ENCODE measurements at regions not wholly inside any gene's neighbourhood (a gene's known extent, or its start where the extent isn't known, plus 50 kb on each side); places are given as distances from the start of the nearest gene placed in this dataset.

GRCh38 chr16:50967827-50968612 is 183.1 kb downstream of the SALL1 start:
- Histone ChIP-seq H3K36me3 (ENCODE audit: control insufficient read depth in 2 of 4, insufficient read depth in 4 of 4, low read length in 3 of 4) (no peaks in the 10 kb centered on the region), H3K27me3 (replicated peaks in 1 of 4; ENCODE audit: control insufficient read depth in 3 of 4, extremely low read depth in 1 of 4, insufficient read depth in 3 of 4, low read length in 3 of 4) (no peaks in the 10 kb centered on the region), H3K79me2 (ENCODE audit: control insufficient read depth in 1 of 2, insufficient read depth in 2 of 2, low read length in 2 of 2) (no peaks in the 10 kb centered on the region), H4K91ac (replicated peaks; ENCODE audit: insufficient read length, low read length) (no peak overlapping the region), H3K4me2 (ENCODE audit: insufficient read depth in 1 of 2, low read depth in 2 of 2, low read length in 2 of 2) (no peak overlapping the region), H3K18ac (ENCODE audit: extremely low read depth, low read length) (no peak overlapping the region), H4K5ac (ENCODE audit: insufficient read length, low read depth, low read length) (no peak overlapping the region), H3K23me2 (ENCODE audit: low read depth, low read length) (peaks cover 3% of the 10 kb centered on the region; the same call in 1 of the 2 replicates), H3K27ac (ENCODE audit: low read depth, low read length) (no peak overlapping the region), H2BK20ac (ENCODE audit: low read length) (no peak overlapping the region), H3K4me1 (replicated peaks in 1 of 4; ENCODE audit: control insufficient read depth in 3 of 4, insufficient read depth in 4 of 4, low read length in 3 of 4) (no peaks in the 10 kb centered on the region), H2AFZ (ENCODE audit: low read length) (no peak overlapping the region), H3K4me3 (ENCODE audit: extremely low read depth in 1 of 4, insufficient read depth in 2 of 4, low read depth in 3 of 4, low read length in 4 of 4) (no peak overlapping the region), H3K23ac (ENCODE audit: insufficient read length) (no peak overlapping the region), H2BK5ac (ENCODE audit: low read depth, low read length) (no peak overlapping the region), H2BK12ac (ENCODE audit: low read depth, low read length) (no peak overlapping the region), H4K20me1 (replicated peaks in 1 of 2; ENCODE audit: control insufficient read depth in 1 of 2, insufficient read depth in 2 of 2, low read length in 2 of 2) (no peaks in the 10 kb centered on the region), H3K79me1 (ENCODE audit: low read depth, low read length) (no peaks in the 10 kb centered on the region), H3K56ac (replicated peaks; ENCODE audit: insufficient read length, low read depth, low read length) (no peak overlapping the region), H3K4ac (replicated peaks; ENCODE audit: insufficient read length, low read depth, low read length) (no peak overlapping the region), H3K9ac (replicated peaks in 1 of 4; ENCODE audit: extremely low read depth in 1 of 4, low read depth in 3 of 4, low read length in 3 of 4) (no peak overlapping the region), H2BK120ac (replicated peaks; ENCODE audit: low read depth, low read length) (no peak overlapping the region), H3K14ac (ENCODE audit: insufficient read length) (no peak overlapping the region), H2BK15ac (ENCODE audit: low read length) (no peak overlapping the region), H2AK5ac (ENCODE audit: low read depth, low read length) (no peak overlapping the region), H4K8ac (ENCODE audit: extremely low read depth, insufficient read depth, low read length) (no peak overlapping the region), H3K9me3 (ENCODE audit: insufficient read depth in 2 of 2, low read depth in 1 of 2, low read length in 1 of 2) (0 out of 4 replicates have a peak, but pooled peaks cover 0 to 4% of the 10 kb centered on the region in 2 experiments)
- FAIRE-seq (no peak), DNase-seq (ENCODE audit: low read depth in 1 of 2, low spot score in 2 of 2) (no peak)
- TF ChIP-seq JUND (IDR thresholded peaks at IDR 0.05; ENCODE audit: low read length) (no peak), RFX5 (IDR thresholded peaks at IDR 0.05; ENCODE audit: borderline replicate concordance, low read depth, low read length) (no peak), SP4 (IDR thresholded peaks at IDR 0.05; ENCODE audit: low read length) (no peak), EGR1 (IDR thresholded peaks at IDR 0.05; ENCODE audit: borderline replicate concordance, low read depth, low read length) (no peak), TCF12 (IDR thresholded peaks at IDR 0.05; ENCODE audit: low read depth, low read length) (no peak), POLR2A (IDR thresholded peaks at IDR 0.05; ENCODE audit: control extremely low read depth in 1 of 2, low read depth in 2 of 2, low read length in 2 of 2) (no peak), CEBPB (IDR thresholded peaks at IDR 0.05; ENCODE audit: low read depth, low read length) (no peak), HDAC2 (IDR thresholded peaks at IDR 0.05; ENCODE audit: borderline replicate concordance in 1 of 2, low read depth in 2 of 2, low read length in 2 of 2) (no peak)
- ChIA-PET CTCF (ENCODE audit: partially characterized antibody) (interaction anchor here (1.0 to 1.1 kb wide), 2 partner anchors 11 to 162 kb away, joined by 3 to 4 read pairs; no protein-coding TSS in a partner anchor), POLR2A (ENCODE audit: partially characterized antibody) (no interaction called here)
- WGBS, 2 experiments (ENCODE audit: extremely low coverage in 1 of 2, insufficient coverage in 1 of 2, insufficient read length in 1 of 2, insufficient replicate concordance in 2 of 2, low coverage in 1 of 2, low lambda C conversion rate in 2 of 2, missing lambda C conversion rate in 1 of 2): 87% methylated on average over 3 of the region's 3 CpGs; no CpG with 5 or more reads in 1 of the 2 experiments
